ENCODE measurements at regions not wholly inside any gene's neighbourhood (a gene's known extent, or its start where the extent isn't known, plus 50 kb on each side); places are given as distances from the start of the nearest gene placed in this dataset.

Small RNAs in the stretch of these regions (microRNA-seq; reads per million reads assigned to microRNA genes)
- gene MIR3919 = 0 reads per million in 2 donors
